ENCODE measurements at regions not wholly inside any gene's neighbourhood (a gene's known extent, or its start where the extent isn't known, plus 50 kb on each side); places are given as distances from the start of the nearest gene placed in this dataset.

- H3K36me3 ChIP-seq = no peaks in the 10 kb centered on the region
- TF ChIP-seq, protein P1, sequence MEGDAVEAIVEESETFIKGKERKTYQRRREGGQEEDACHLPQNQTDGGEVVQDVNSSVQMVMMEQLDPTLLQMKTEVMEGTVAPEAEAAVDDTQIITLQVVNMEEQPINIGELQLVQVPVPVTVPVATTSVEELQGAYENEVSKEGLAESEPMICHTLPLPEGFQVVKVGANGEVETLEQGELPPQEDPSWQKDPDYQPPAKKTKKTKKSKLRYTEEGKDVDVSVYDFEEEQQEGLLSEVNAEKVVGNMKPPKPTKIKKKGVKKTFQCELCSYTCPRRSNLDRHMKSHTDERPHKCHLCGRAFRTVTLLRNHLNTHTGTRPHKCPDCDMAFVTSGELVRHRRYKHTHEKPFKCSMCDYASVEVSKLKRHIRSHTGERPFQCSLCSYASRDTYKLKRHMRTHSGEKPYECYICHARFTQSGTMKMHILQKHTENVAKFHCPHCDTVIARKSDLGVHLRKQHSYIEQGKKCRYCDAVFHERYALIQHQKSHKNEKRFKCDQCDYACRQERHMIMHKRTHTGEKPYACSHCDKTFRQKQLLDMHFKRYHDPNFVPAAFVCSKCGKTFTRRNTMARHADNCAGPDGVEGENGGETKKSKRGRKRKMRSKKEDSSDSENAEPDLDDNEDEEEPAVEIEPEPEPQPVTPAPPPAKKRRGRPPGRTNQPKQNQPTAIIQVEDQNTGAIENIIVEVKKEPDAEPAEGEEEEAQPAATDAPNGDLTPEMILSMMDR (IDR thresholded peaks at IDR 0.05) = no peak
- TF ChIP-seq POLR2A (IDR thresholded peaks at IDR 0.05) = no peak
- H3K9me3 ChIP-seq = no peaks in the 10 kb centered on the region
- no peak overlapping the region for H3K4me3 ChIP-seq (replicated peaks in 1 of 3)
- no peak for DNase-seq
- 80 to 91% methylated on average over 4 of the region's 4 CpGs for WGBS, 2 donors
- intact Hi-C loops (cut with DNase I) = no loop called here
- no peaks in the 10 kb centered on the region for H3K27me3 ChIP-seq
- H3K27ac ChIP-seq = no peak overlapping the region
- peaks cover 7 to 10% of the 10 kb centered on the region in 2 donors for H3K4me1 ChIP-seq
Measured at GRCh38 chr1:96533820-96534219, 187.8 kb upstream of the PTBP2 start.

DNA sequence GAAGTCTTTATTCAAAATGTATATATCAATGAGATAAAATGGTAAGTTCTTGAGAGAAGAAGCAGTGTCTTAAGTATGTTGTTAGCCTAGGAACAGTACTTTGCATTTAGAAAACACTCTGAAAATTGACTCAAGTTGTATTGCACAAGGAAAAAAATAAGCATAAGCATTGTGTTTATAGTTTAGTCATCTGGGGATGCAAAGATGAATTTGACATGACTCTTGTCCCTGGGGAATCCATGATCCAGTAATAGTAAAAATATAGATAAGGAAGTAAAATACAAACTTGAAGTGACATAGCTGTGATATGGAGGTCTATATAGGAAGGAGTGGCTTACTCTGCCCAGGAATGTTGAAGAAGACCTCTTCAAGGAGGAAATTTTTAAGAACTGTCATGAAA is 185.0 kb upstream of the PTBP2 start:
- Histone ChIP-seq H3K4me1 (peaks cover 19 to 20% of the 10 kb centered on the region in 2 donors), H3K27me3 (no peaks in the 10 kb centered on the region), H3K36me3 (no peaks in the 10 kb centered on the region), H3K27ac (no peak overlapping the region), H3K4me3 (replicated peaks in 1 of 3) (no peak overlapping the region), H3K9me3 (no peaks in the 10 kb centered on the region)
- no peak for TF ChIP-seq POLR2A (IDR thresholded peaks at IDR 0.05)
- TF ChIP-seq, protein P1 (IDR thresholded peaks at IDR 0.05) = no peak
- DNase-seq = no peak
- intact Hi-C loops (cut with DNase I) = no loop called here

- H3K4me1 ChIP-seq = peaks cover 19 to 20% of the 10 kb centered on the region in 2 donors
- H3K36me3 ChIP-seq = no peaks in the 10 kb centered on the region
- peak; percentile 56 to 58 for DNase-seq
- H3K27me3 ChIP-seq = no peaks in the 10 kb centered on the region
- peak in 1 of 2 donors; percentile 40 for TF ChIP-seq POLR2A (IDR thresholded peaks at IDR 0.05)
- TF ChIP-seq, protein P1 (IDR thresholded peaks at IDR 0.05) = peak in 4 of 6 experiments; percentile 34 to 70 (median 62)
- peak overlapping the region; percentile 88 to 91 (median 89) for H3K27ac ChIP-seq
- WGBS, 2 donors = 26 to 34% methylated on average over 4 of the region's 4 CpGs
- H3K4me3 ChIP-seq (replicated peaks in 1 of 3) = no peak overlapping the region
- no peaks in the 10 kb centered on the region for H3K9me3 ChIP-seq
- intact Hi-C loops (cut with DNase I) = no loop called here
Measured at GRCh38 chr1:96538111-96538641, 183.4 kb upstream of the PTBP2 start.

DNA sequence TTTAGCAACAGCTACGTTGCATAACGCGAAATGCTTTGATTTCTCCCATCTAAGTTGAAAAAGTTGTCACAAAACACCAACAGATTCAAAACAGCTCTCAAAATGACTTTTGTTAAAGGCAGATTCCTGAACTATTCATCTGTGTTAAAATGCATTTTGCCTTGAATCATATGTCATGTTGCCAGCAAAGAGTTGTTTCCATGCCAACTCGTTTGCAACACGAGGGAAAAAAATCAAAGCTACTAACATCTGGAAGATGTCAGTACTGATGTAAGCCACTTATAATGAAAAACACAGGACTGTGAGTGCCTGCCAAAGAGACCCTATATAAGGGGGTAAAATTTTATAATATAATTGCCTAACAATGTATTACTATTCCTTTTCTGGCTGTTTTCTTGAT is 182.7 kb upstream of the PTBP2 start:
- 21 to 22% methylated on average over 5 of the region's 5 CpGs for WGBS, 2 donors
- Histone ChIP-seq H3K36me3 (no peaks in the 10 kb centered on the region), H3K4me1 (peaks cover 19 to 20% of the 10 kb centered on the region in 2 donors), H3K27me3 (no peaks in the 10 kb centered on the region), H3K4me3 (replicated peaks in 1 of 3) (no peak overlapping the region), H3K9me3 (no peaks in the 10 kb centered on the region), H3K27ac (peak overlapping the region; percentile 88 to 91 (median 89))
- intact Hi-C loops (cut with DNase I) = no loop called here
- TF ChIP-seq, protein P1 (IDR thresholded peaks at IDR 0.05) = no peak
- TF ChIP-seq POLR2A (IDR thresholded peaks at IDR 0.05) = no peak
- DNase-seq = peak; percentile 23 to 42

GRCh38 chr1:96541491-96541890 is 180.1 kb upstream of the PTBP2 start:
- DNase-seq = no peak
- Histone ChIP-seq H3K4me1 (peaks cover 19 to 20% of the 10 kb centered on the region in 2 donors), H3K27me3 (no peaks in the 10 kb centered on the region), H3K36me3 (no peaks in the 10 kb centered on the region), H3K27ac (no peak overlapping the region), H3K9me3 (no peaks in the 10 kb centered on the region), H3K4me3 (replicated peaks in 1 of 3) (no peak overlapping the region)
- WGBS, 2 donors = 74 to 97% methylated on average over 2 of the region's 2 CpGs
- TF ChIP-seq, protein P1 (IDR thresholded peaks at IDR 0.05) = no peak
- no peak for TF ChIP-seq POLR2A (IDR thresholded peaks at IDR 0.05)
- intact Hi-C loops (cut with DNase I) = no loop called here

Data from thyroid gland (tissue), 4 donors.